ENCODE measurements at regions not wholly inside any gene's neighbourhood (a gene's known extent, or its start where the extent isn't known, plus 50 kb on each side); places are given as distances from the start of the nearest gene placed in this dataset.

DNA sequence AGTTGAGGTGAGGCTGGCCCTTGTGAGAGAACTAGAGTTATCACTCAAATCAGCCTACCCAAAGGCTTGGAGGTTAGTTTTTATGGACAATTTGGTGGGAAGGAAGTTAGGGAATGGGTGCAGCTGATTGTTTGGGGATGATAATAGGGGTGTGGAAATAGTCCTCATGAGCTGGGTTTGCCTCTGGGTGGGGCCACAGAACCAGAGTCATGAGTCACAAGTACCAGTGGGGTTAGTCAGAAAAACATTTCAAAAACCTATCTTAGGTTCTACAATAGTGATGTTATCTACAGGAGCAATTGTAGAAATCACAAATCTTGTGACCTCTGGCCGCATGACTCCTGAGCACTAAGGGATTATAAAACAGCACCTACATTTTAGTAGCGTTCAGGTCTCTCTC lies 630.1 kb upstream of the PIK3C3 start:
- Mint-ChIP-seq H3K27ac (no peak overlapping the region), H3K4me1 (no peaks in the 10 kb centered on the region), H3K4me3 (no peak overlapping the region), H3K36me3 (no peaks in the 10 kb centered on the region), H3K27me3 (ENCODE audit: insufficient read depth, low read depth) (peaks cover 4% of the 10 kb centered on the region), H3K9me3 (peaks cover 5% of the 10 kb centered on the region)
- TF ChIP-seq CTCF (IDR thresholded peaks at IDR 0.05) (no peak), EZH2 (IDR thresholded peaks at IDR 0.05) (no peak), EZH2phosphoT487 (IDR thresholded peaks at IDR 0.05) (no peak)
- Histone ChIP-seq H3K4me3 (no peak overlapping the region), H3K36me3 (no peaks in the 10 kb centered on the region), H3F3A (ENCODE audit: low read depth) (no peaks in the 10 kb centered on the region), H3K27ac (no peak overlapping the region), H3K79me2 (ENCODE audit: low read depth) (no peaks in the 10 kb centered on the region), H3K4me1 (no peaks in the 10 kb centered on the region), H3K9me3 (ENCODE audit: low read depth) (no peaks in the 10 kb centered on the region), H3K9ac (no peak overlapping the region), H2AFZ (replicated peaks) (no peak overlapping the region), H3K4me2 (no peak overlapping the region), H4K20me1 (ENCODE audit: low read depth) (no peaks in the 10 kb centered on the region), H3K27me3 (no peaks in the 10 kb centered on the region)
- no peak for DNase-seq (ENCODE audit: low spot score)

DNA sequence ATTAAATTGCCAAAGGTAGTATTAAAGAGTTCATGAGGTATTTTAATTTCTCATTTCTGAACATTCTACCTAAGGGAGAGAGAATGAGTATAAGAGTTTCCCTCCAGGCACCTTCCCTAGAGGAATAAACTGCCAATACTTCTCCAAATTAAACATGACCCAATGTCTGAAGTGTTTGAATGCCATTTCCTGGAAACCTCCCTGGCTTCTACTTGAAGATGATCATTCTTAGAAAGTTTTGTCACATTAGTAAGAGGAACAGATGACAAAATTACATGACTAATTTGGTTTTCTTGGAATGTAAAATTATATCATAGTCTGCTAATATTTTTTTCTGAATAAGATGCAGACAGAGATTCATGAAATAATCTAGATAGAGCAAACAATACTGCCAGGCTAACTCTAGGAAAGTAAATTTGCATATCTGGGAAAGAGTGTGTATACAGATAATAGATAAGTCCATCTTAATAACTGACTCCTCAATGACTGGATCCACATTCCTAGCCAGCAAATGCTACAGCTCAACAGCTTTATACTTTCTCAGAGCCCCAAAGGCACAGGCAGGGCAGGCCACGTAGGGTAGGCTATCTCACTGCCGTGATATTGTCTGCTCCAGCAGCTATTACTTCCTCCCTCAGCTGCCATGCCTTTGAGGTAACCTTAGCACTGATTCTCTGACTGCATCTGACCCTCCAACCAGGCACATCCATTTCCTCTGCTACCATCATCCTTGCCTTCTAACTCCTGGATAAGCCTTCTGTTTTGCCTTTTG lies 630.8 kb upstream of the PIK3C3 start:
- Mint-ChIP-seq H3K9me3 (peaks cover 5% of the 10 kb centered on the region), H3K4me1 (no peaks in the 10 kb centered on the region), H3K36me3 (no peaks in the 10 kb centered on the region), H3K4me3 (no peak overlapping the region), H3K27ac (no peak overlapping the region), H3K27me3 (ENCODE audit: insufficient read depth, low read depth) (peaks cover 4% of the 10 kb centered on the region)
- no peak overlapping the region for H3K27ac ChIP-seq
- DNase-seq (ENCODE audit: low spot score), result no peak
- TF ChIP-seq CTCF (IDR thresholded peaks at IDR 0.05) (no peak), EZH2phosphoT487 (IDR thresholded peaks at IDR 0.05) (no peak), EZH2 (IDR thresholded peaks at IDR 0.05) (no peak)
- H3K4me1 ChIP-seq, result no peaks in the 10 kb centered on the region
- no peaks in the 10 kb centered on the region for H4K20me1 ChIP-seq (ENCODE audit: low read depth)
- no peaks in the 10 kb centered on the region for H3K79me2 ChIP-seq (ENCODE audit: low read depth)
- no peaks in the 10 kb centered on the region for H3F3A ChIP-seq (ENCODE audit: low read depth)
- no peaks in the 10 kb centered on the region for H3K27me3 ChIP-seq
- no peaks in the 10 kb centered on the region for H3K36me3 ChIP-seq
- H2AFZ ChIP-seq (replicated peaks), result no peak overlapping the region
- no peak overlapping the region for H3K4me3 ChIP-seq
- H3K9ac ChIP-seq, result no peak overlapping the region
- no peak overlapping the region for H3K4me2 ChIP-seq
- H3K9me3 ChIP-seq (ENCODE audit: low read depth), result no peaks in the 10 kb centered on the region

GRCh38 chr18:41323044-41323443 lies 632.0 kb upstream of the PIK3C3 start:
- Mint-ChIP-seq H3K36me3 (no peaks in the 10 kb centered on the region), H3K27ac (no peak overlapping the region), H3K27me3 (ENCODE audit: insufficient read depth, low read depth) (peaks cover 3% of the 10 kb centered on the region), H3K4me1 (no peaks in the 10 kb centered on the region), H3K9me3 (peaks cover 5% of the 10 kb centered on the region), H3K4me3 (no peak overlapping the region)
- H3K9ac ChIP-seq, result no peak overlapping the region
- no peaks in the 10 kb centered on the region for H3K79me2 ChIP-seq (ENCODE audit: low read depth)
- no peaks in the 10 kb centered on the region for H3K27me3 ChIP-seq
- H3K9me3 ChIP-seq (ENCODE audit: low read depth), result no peaks in the 10 kb centered on the region
- H3K4me1 ChIP-seq, result no peaks in the 10 kb centered on the region
- DNase-seq (ENCODE audit: low spot score), result no peak
- no peak overlapping the region for H3K27ac ChIP-seq
- TF ChIP-seq EZH2 (IDR thresholded peaks at IDR 0.05), result no peak
- TF ChIP-seq EZH2phosphoT487 (IDR thresholded peaks at IDR 0.05), result no peak
- no peak for TF ChIP-seq CTCF (IDR thresholded peaks at IDR 0.05)
- no peak overlapping the region for H3K4me3 ChIP-seq
- H3K36me3 ChIP-seq, result no peaks in the 10 kb centered on the region
- no peak overlapping the region for H3K4me2 ChIP-seq
- no peaks in the 10 kb centered on the region for H3F3A ChIP-seq (ENCODE audit: low read depth)
- H4K20me1 ChIP-seq (ENCODE audit: low read depth), result no peaks in the 10 kb centered on the region
- H2AFZ ChIP-seq (replicated peaks), result no peak overlapping the region
